Transverse colon (tissue), 4 donors: ENCODE measurements at regions not wholly inside any gene's neighbourhood (a gene's known extent, or its start where the extent isn't known, plus 50 kb on each side); places are given as distances from the start of the nearest gene placed in this dataset.

Source experiments
- DNase-seq: peaks from one replicate; pipeline ENCODE4 v3.0.0-alpha.2; 2019
- H3K27ac ChIP-seq, 4 donors: fragments of 200-600 bp; sonication (generic); 2 replicates each; pipeline ENCODE4 v1.5.1; 2016 to 2018; ENCODE audit warnings: inconsistent platforms in 4 of 4
- H3K27me3 ChIP-seq: fragments of 200-600 bp; sonication (generic); 2 replicates; pipeline ENCODE4 v1.5.1; 2017; ENCODE audit warnings: inconsistent platforms
- H3K36me3 ChIP-seq, 4 donors: fragments of 200-600 bp; sonication (generic); 2 replicates each; pipeline ENCODE4 v1.5.1; 2017 to 2019; ENCODE audit warnings: inconsistent platforms in 4 of 4
- H3K4me1 ChIP-seq, 4 donors: fragments of 200-600 bp; sonication (generic); 2 replicates each; pipeline ENCODE4 v1.5.1; 2017 to 2020; ENCODE audit warnings: inconsistent platforms in 4 of 4
- H3K4me3 ChIP-seq, 4 donors: fragments of 200-600 bp; sonication (generic); 1 replicate in 1 of 4; 2 replicates in 3 of 4; pipeline versions ENCODE4 v1.5.1 to v1.6.1; 2017 to 2019; ENCODE audit warnings: inconsistent platforms in 4 of 4
- H3K9me3 ChIP-seq, 2 donors: fragments of 200-600 bp; sonication (generic); 2 replicates each; pipeline ENCODE4 v1.5.1; 2017 to 2019; ENCODE audit warnings: inconsistent platforms in 2 of 2
- CTCF ChIP-seq, 5 experiments: fragments of 200-600 bp in 3 of 5; fragments of 450-650 bp in 2 of 5; sonication (generic) in 3 of 5; IDR thresholded peaks; 1 replicate in 2 of 5; 2 replicates in 3 of 5; pipeline ENCODE4 v1.5.1; 2016 to 2017; ENCODE audit warnings: antibody characterized with exemption in 5 of 5, inconsistent platforms in 3 of 5, mild to moderate bottlenecking in 2 of 5, moderate library complexity in 1 of 5
- EP300 ChIP-seq: sonication (generic); formaldehyde crosslinking; IDR thresholded peaks from one replicate; pipeline ENCODE4 v1.6.1; 2017; ENCODE audit warnings: antibody characterized with exemption, low read depth
- POLR2A ChIP-seq: fragments of 450-650 bp; IDR thresholded peaks from one replicate; pipeline ENCODE4 v1.6.1; 2016; ENCODE audit warnings: antibody characterized with exemption, mild to moderate bottlenecking, moderate library complexity
- POLR2AphosphoS5 ChIP-seq, 3 donors: sonication (generic); formaldehyde crosslinking; IDR thresholded peaks; one replicate each; pipeline ENCODE4 v1.6.1; 2016; ENCODE audit warnings: antibody characterized with exemption in 3 of 3
- WGBS, 2 donors: methylation state at CpG; one replicate each; pipeline ENCODE4 v1.1.5; 2018; ENCODE audit warnings: low coverage in 1 of 2; 5-methylcytosine and 5-hydroxymethylcytosine counted together
- in situ Hi-C, 4 donors: fragments of 200-750 bp; cut with MboI; loops; one replicate each; pipeline versions ENCODE4 v1.15.0 to v1.15.1; 2017; ENCODE audit warnings: low sequenced_read_pairs in 3 of 4, low pct_ligation_motif_present in 1 of 4, low pct_unique_long_range_greater_than_20kb in 1 of 4
- intact Hi-C: fragments of 100-400 bp; cut with DNase I; formaldehyde crosslinking; loops from one replicate; pipeline ENCODE4 v1.15.1; 2023; ENCODE audit warnings: low total_unique reads

- Histone ChIP-seq H3K4me1 (no peaks in the 10 kb centered on the region), H3K4me3 (no peak overlapping the region), H3K36me3 (no peaks in the 10 kb centered on the region), H3K9me3 (no peaks in the 10 kb centered on the region), H3K27ac (no peak overlapping the region), H3K27me3 (no peaks in the 10 kb centered on the region)
- DNase-seq: no peak
- TF ChIP-seq POLR2AphosphoS5 (IDR thresholded peaks at IDR 0.05): no peak
- WGBS, 2 donors: 58 to 86% methylated on average over 2 of the region's 2 CpGs
- in situ Hi-C loops: no loop called here
- intact Hi-C loops: no loop called here
Observed at GRCh38 chr11:119897046-119897440, 168.0 kb upstream of the NECTIN1 start.

GRCh38 chr11:119896387-119897045 is 167.5 kb upstream of the NECTIN1 start:
- no peaks in the 10 kb centered on the region for H3K9me3 ChIP-seq
- intact Hi-C loops (no loop called here), in situ Hi-C loops (no loop called here)
- H3K4me3 ChIP-seq: no peak overlapping the region
- H3K27me3 ChIP-seq: no peaks in the 10 kb centered on the region
- no peak for DNase-seq
- 76 to 89% methylated on average over 3 to 8 of the region's 8 CpGs for WGBS, 2 donors
- no peaks in the 10 kb centered on the region for H3K4me1 ChIP-seq
- TF ChIP-seq CTCF (IDR thresholded peaks at IDR 0.05) (no peak), POLR2AphosphoS5 (IDR thresholded peaks at IDR 0.05) (no peak), EP300 (no peak), POLR2A (no peak)
- no peaks in the 10 kb centered on the region for H3K36me3 ChIP-seq
- no peak overlapping the region for H3K27ac ChIP-seq

GRCh38 chr11:119895981-119896380 is 167.0 kb upstream of the NECTIN1 start:
- in situ Hi-C loops: no loop called here

GRCh38 chr11:119894916-119895315 is 165.9 kb upstream of the NECTIN1 start:
- Histone ChIP-seq H3K36me3 (no peaks in the 10 kb centered on the region), H3K27ac (no peak overlapping the region), H3K9me3 (no peaks in the 10 kb centered on the region), H3K4me1 (no peaks in the 10 kb centered on the region), H3K4me3 (no peak overlapping the region), H3K27me3 (no peaks in the 10 kb centered on the region)
- in situ Hi-C loops (no loop called here), intact Hi-C loops (no loop called here)
- 80 to 85% methylated on average over 1 to 4 of the region's 4 CpGs for WGBS, 2 donors
- DNase-seq: no peak
- TF ChIP-seq POLR2AphosphoS5 (IDR thresholded peaks at IDR 0.05): no peak
- TF ChIP-seq POLR2A: no peak
- no peak for TF ChIP-seq CTCF (IDR thresholded peaks at IDR 0.05)
- no peak for TF ChIP-seq EP300

More at GRCh38 chr11:119895981-119896380, 167.0 kb upstream of the NECTIN1 start:
- Histone ChIP-seq H3K4me1 (no peaks in the 10 kb centered on the region), H3K4me3 (no peak overlapping the region), H3K36me3 (no peaks in the 10 kb centered on the region), H3K9me3 (no peaks in the 10 kb centered on the region), H3K27ac (no peak overlapping the region), H3K27me3 (no peaks in the 10 kb centered on the region)
- TF ChIP-seq EP300 (no peak), POLR2AphosphoS5 (IDR thresholded peaks at IDR 0.05) (no peak), CTCF (IDR thresholded peaks at IDR 0.05) (no peak), POLR2A (no peak)
- 20 to 71% methylated on average over 1 of the region's 1 CpG for WGBS, 2 donors
- no peak for DNase-seq
- intact Hi-C loops: no loop called here

GRCh38 chr11:119892311-119892808 is 163.4 kb upstream of the NECTIN1 start:
- in situ Hi-C loops: no loop called here
- Histone ChIP-seq H3K36me3 (no peaks in the 10 kb centered on the region), H3K27me3 (no peaks in the 10 kb centered on the region), H3K4me3 (no peak overlapping the region), H3K4me1 (peaks cover 0 to 3% (median 0%) of the 10 kb centered on the region in 4 donors), H3K27ac (no peak overlapping the region), H3K9me3 (no peaks in the 10 kb centered on the region)
- intact Hi-C loops: no loop called here
- TF ChIP-seq POLR2A (no peak), CTCF (IDR thresholded peaks at IDR 0.05) (no peak), POLR2AphosphoS5 (IDR thresholded peaks at IDR 0.05) (no peak), EP300 (no peak)
- no peak for DNase-seq
- WGBS, 2 donors: 79% methylated on average over 14 of the region's 16 CpGs; no CpG with 5 or more reads in 1 of the 2 donors
